Fibroblast of villous mesenchyme (primary cell): ENCODE measurements at regions not wholly inside any gene's neighbourhood (a gene's known extent, or its start where the extent isn't known, plus 50 kb on each side); places are given as distances from the start of the nearest gene placed in this dataset.
A peak's percentile ranks its signal among the peaks of the same experiment; 100 is the strongest.

Experiments used
- DNase-seq: peaks from one replicate; pipeline ENCODE4 v3.0.0-alpha.2; 2010; ENCODE audit warnings: low read depth
- H3K4me3 ChIP-seq: 2 replicates; pipeline ENCODE4 v1.5.1; 2011; ENCODE audit warnings: low read depth, mild to moderate bottlenecking, low read length
- TF ChIP-seq, protein P1 (sequence below): IDR thresholded peaks from 2 replicates; pipeline ENCODE4 v1.5.1; 2012; ENCODE audit warnings: low read depth, mild to moderate bottlenecking, low read length; ENCODE audit not compliant: insufficient read depth

DNA sequence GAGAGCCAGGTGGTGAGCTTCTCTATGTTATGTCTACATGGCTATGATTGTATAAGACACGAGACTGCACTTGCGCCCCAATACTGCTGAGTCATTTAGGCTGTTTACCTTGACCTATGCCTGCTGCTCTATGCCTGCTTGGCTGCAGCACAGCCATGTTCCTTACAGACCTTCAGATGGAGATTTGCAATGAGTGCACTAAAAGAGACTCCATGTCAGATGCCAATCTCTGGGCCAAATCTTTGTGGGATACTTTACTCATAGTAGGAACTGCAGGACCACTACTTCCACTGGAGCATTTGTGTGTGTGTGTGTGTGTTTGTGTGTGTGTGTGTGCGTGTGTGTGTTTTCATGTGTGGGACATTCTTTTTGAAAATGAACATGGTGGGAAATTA is 50.0 kb upstream of the KMT2E start:
- H3K4me3 ChIP-seq, result no peak overlapping the region
- peak; percentile 89 for DNase-seq
- TF ChIP-seq, protein P1, sequence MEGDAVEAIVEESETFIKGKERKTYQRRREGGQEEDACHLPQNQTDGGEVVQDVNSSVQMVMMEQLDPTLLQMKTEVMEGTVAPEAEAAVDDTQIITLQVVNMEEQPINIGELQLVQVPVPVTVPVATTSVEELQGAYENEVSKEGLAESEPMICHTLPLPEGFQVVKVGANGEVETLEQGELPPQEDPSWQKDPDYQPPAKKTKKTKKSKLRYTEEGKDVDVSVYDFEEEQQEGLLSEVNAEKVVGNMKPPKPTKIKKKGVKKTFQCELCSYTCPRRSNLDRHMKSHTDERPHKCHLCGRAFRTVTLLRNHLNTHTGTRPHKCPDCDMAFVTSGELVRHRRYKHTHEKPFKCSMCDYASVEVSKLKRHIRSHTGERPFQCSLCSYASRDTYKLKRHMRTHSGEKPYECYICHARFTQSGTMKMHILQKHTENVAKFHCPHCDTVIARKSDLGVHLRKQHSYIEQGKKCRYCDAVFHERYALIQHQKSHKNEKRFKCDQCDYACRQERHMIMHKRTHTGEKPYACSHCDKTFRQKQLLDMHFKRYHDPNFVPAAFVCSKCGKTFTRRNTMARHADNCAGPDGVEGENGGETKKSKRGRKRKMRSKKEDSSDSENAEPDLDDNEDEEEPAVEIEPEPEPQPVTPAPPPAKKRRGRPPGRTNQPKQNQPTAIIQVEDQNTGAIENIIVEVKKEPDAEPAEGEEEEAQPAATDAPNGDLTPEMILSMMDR, result no peak
